GM10266 (cell line): ENCODE measurements at regions not wholly inside any gene's neighbourhood (a gene's known extent, or its start where the extent isn't known, plus 50 kb on each side); places are given as distances from the start of the nearest gene placed in this dataset.

Experiments used
- DNase-seq: peaks from one replicate; pipeline ENCODE4 v3.0.0; 2012; ENCODE audit errors: extremely low spot score
- CTCF ChIP-seq: IDR thresholded peaks from 2 replicates; pipeline ENCODE4 v1.5.1; 2012; ENCODE audit warnings: mild to moderate bottlenecking, low read depth; ENCODE audit not compliant: control insufficient read depth, insufficient read depth; ENCODE audit errors: missing control alignments

- no peak for DNase-seq
- peak; percentile 15 for TF ChIP-seq CTCF
These were observed 77.7 kb downstream of the OTUD1 start for GRCh38 chr10:23516530-23516929.

- DNase-seq: no peak
- no peak for TF ChIP-seq CTCF
These were observed 78.3 kb downstream of the OTUD1 start for GRCh38 chr10:23517155-23517554.

- no peak for DNase-seq
- no peak for TF ChIP-seq CTCF
These were observed 82.9 kb downstream of the OTUD1 start for GRCh38 chr10:23521735-23522134.

- DNase-seq: no peak
- no peak for TF ChIP-seq CTCF
These were observed 83.5 kb downstream of the OTUD1 start for GRCh38 chr10:23522345-23522744.

- TF ChIP-seq CTCF: no peak
- no peak for DNase-seq
These were observed 84.4 kb downstream of the OTUD1 start for GRCh38 chr10:23523251-23523650.

GRCh38 chr10:23525406-23525805, 86.5 kb downstream of the OTUD1 start:
- TF ChIP-seq CTCF: peak; percentile 44
- no peak for DNase-seq

- no peak for DNase-seq
- TF ChIP-seq CTCF: no peak
These were observed 89.5 kb downstream of the OTUD1 start for GRCh38 chr10:23528419-23528818.
